Pancreas (tissue), 10 donors: ENCODE measurements at regions not wholly inside any gene's neighbourhood (a gene's known extent, or its start where the extent isn't known, plus 50 kb on each side); places are given as distances from the start of the nearest gene placed in this dataset.

ENCODE experiments used
- ATAC-seq, 4 donors: fragments of 200-7000 bp; cut with Tn5 transposase; one replicate each; pipeline versions ENCODE4 v1.8.0 to v1.9.1; 2020; ENCODE audit warnings: mild to moderate bottlenecking in 4 of 4, moderate library complexity in 4 of 4
- DNase-seq, 6 donors: peaks; one replicate each; pipeline ENCODE4 v3.0.0-alpha.2; 2020
- FAIRE-seq: peaks from 2 replicates; lab custom pipeline; 2012; peaks lifted over from hg19 to GRCh38; lab: Jason Lieb, UNC
- H3K27ac ChIP-seq, 4 donors: fragments of 200-600 bp; sonication (generic); 1 replicate in 3 of 4; 2 replicates in 1 of 4; pipeline versions ENCODE4 v1.5.0 to v1.8.0; 2020
- H3K27me3 ChIP-seq, 4 donors: fragments of 200-600 bp; one replicate each; pipeline ENCODE4 v1.8.0; 2021
- H3K36me3 ChIP-seq, 3 donors: fragments of 200-600 bp; sonication (generic) in 1 of 3; one replicate each; pipeline versions ENCODE4 v1.5.0 to v1.8.0; 2020 to 2021
- H3K4me1 ChIP-seq, 3 donors: fragments of 200-600 bp; one replicate each; pipeline ENCODE4 v1.8.0; 2021
- H3K4me3 ChIP-seq, 4 donors: fragments of 200-600 bp; sonication (generic) in 2 of 4; one replicate each; pipeline versions ENCODE4 v1.5.0 to v1.8.0; 2020 to 2021
- H3K9me3 ChIP-seq, 4 donors: fragments of 200-600 bp; one replicate each; pipeline ENCODE4 v1.8.0; 2021
- CTCF ChIP-seq, 4 donors: fragments of 200-600 bp; sonication (generic) in 3 of 4; IDR thresholded peaks; one replicate each; pipeline versions ENCODE4 v1.5.0 to v1.8.0; 2021; ENCODE audit warnings: antibody characterized with exemption in 4 of 4
- WGBS, 2 donors: extraction: QIAGEN DNeasy Blood & Tissue Kit; methylation state at CpG; one replicate each; pipeline ENCODE4 v1.1.7; 2013; 5-methylcytosine and 5-hydroxymethylcytosine counted together
- intact Hi-C, 3 donors: fragments of 100-400 bp; cut with DNase I; formaldehyde crosslinking; loops; one replicate each; pipeline versions ENCODE4 v1.11.1 to v1.14.2; 2022
- donor health status: healthy with polysubstance abuse.
- donor health status: DM: no; HTN: no; CAD: no; lungs with moderate emphysema.
- donor health status: DM: no; HTN: no; CAD: no.
- donor health status: control.
- donor health status: control.
- donor health status: Bipolar disorder and iron deficiency.
- donor health status: DM: yes; HTN: yes; CAD: no.
- donor health status: DM: no; HTN: no; CAD: no.
- donor health status: DM: no; HTN: no; CAD: no.
- donor health status: DM: yes; HTN: yes; CAD: no.

- WGBS, 2 donors: 83 to 84% methylated on average over 2 of the region's 2 CpGs
- no peak for FAIRE-seq
- intact Hi-C loops: no loop called here
Measured at GRCh38 chr5:40224421-40224820, 455.3 kb upstream of the PTGER4 start.

GRCh38 chr5:40223884-40224402 lies 455.8 kb upstream of the PTGER4 start:
- TF ChIP-seq CTCF (IDR thresholded peaks at IDR 0.05): no peak
- FAIRE-seq (no peak), DNase-seq (no peak), ATAC-seq (no peak)
- Histone ChIP-seq H3K27me3 (no peaks in the 10 kb centered on the region), H3K9me3 (no peaks in the 10 kb centered on the region), H3K4me3 (no peak overlapping the region), H3K4me1 (no peaks in the 10 kb centered on the region), H3K36me3 (no peaks in the 10 kb centered on the region), H3K27ac (no peak overlapping the region)
- intact Hi-C loops: no loop called here
- whole genome bisulfite sequencing, 2 donors: 88 to 92% methylated on average over 5 of the region's 5 CpGs

More at GRCh38 chr5:40224421-40224820, 455.3 kb upstream of the PTGER4 start:
- no peak for DNase-seq
- TF ChIP-seq CTCF (IDR thresholded peaks at IDR 0.05): no peak
- H3K27me3 ChIP-seq: no peaks in the 10 kb centered on the region
- H3K4me3 ChIP-seq: no peak overlapping the region
- no peak for ATAC-seq
- no peak overlapping the region for H3K27ac ChIP-seq
- H3K9me3 ChIP-seq: no peaks in the 10 kb centered on the region
- no peaks in the 10 kb centered on the region for H3K36me3 ChIP-seq
- no peaks in the 10 kb centered on the region for H3K4me1 ChIP-seq

- no peak for FAIRE-seq
- Histone ChIP-seq H3K9me3 (no peaks in the 10 kb centered on the region), H3K27ac (no peak overlapping the region), H3K27me3 (no peaks in the 10 kb centered on the region), H3K36me3 (no peaks in the 10 kb centered on the region), H3K4me3 (no peak overlapping the region), H3K4me1 (no peaks in the 10 kb centered on the region)
- ATAC-seq: no peak
- 93 to 95% methylated on average over 4 of the region's 4 CpGs for WGBS, 2 donors
- TF ChIP-seq CTCF (IDR thresholded peaks at IDR 0.05): no peak
- no peak for DNase-seq
- intact Hi-C loops: no loop called here
Measured at GRCh38 chr5:40221796-40222195, 457.9 kb upstream of the PTGER4 start.

- no peak for DNase-seq
- no peak for ATAC-seq
- intact Hi-C loops: no loop called here
- Histone ChIP-seq H3K27me3 (no peaks in the 10 kb centered on the region), H3K9me3 (no peaks in the 10 kb centered on the region), H3K4me3 (no peak overlapping the region), H3K4me1 (no peaks in the 10 kb centered on the region), H3K36me3 (no peaks in the 10 kb centered on the region), H3K27ac (no peak overlapping the region)
- no peak for FAIRE-seq
- 57 to 67% methylated on average over 2 of the region's 2 CpGs for WGBS, 2 donors
- no peak for TF ChIP-seq CTCF (IDR thresholded peaks at IDR 0.05)
Measured at GRCh38 chr5:40221255-40221654, 458.5 kb upstream of the PTGER4 start.

GRCh38 chr5:40220260-40220659 lies 459.5 kb upstream of the PTGER4 start:
- no peak for TF ChIP-seq CTCF (IDR thresholded peaks at IDR 0.05)
- no peak for ATAC-seq
- 82 to 86% methylated on average over 2 of the region's 2 CpGs for WGBS, 2 donors
- Histone ChIP-seq H3K27ac (no peak overlapping the region), H3K4me1 (no peaks in the 10 kb centered on the region), H3K4me3 (no peak overlapping the region), H3K9me3 (no peaks in the 10 kb centered on the region), H3K27me3 (no peaks in the 10 kb centered on the region), H3K36me3 (no peaks in the 10 kb centered on the region)
- FAIRE-seq: no peak
- no peak for DNase-seq
- intact Hi-C loops: no loop called here
